ENCODE measurements at regions not wholly inside any gene's neighbourhood (a gene's known extent, or its start where the extent isn't known, plus 50 kb on each side); places are given as distances from the start of the nearest gene placed in this dataset.
"Not testable (repeated sequence)": the region's sequence is repeated elsewhere in the genome, so short reads cannot be mapped to it uniquely, and the experiment has no call there.

DNA sequence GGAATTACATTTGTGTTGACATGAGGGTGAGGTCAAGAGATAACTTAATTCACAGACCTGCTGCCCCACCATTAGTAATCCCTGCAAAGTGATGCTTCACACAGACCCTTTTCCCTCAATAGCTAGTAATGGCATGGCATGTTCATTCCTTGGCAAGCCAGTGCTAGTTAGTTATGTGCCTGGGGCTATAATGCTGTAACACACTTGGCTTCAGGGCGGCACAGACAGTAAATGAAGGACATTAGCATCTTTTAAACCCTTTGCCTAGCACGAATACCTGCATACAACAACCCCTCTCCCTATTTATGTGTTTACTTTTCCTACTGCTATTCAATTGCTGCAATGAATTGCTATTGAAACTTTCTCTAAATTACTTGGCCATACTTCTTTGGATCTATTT lies 266.2 kb upstream of the VWC2 start:
- TF ChIP-seq, protein P1, sequence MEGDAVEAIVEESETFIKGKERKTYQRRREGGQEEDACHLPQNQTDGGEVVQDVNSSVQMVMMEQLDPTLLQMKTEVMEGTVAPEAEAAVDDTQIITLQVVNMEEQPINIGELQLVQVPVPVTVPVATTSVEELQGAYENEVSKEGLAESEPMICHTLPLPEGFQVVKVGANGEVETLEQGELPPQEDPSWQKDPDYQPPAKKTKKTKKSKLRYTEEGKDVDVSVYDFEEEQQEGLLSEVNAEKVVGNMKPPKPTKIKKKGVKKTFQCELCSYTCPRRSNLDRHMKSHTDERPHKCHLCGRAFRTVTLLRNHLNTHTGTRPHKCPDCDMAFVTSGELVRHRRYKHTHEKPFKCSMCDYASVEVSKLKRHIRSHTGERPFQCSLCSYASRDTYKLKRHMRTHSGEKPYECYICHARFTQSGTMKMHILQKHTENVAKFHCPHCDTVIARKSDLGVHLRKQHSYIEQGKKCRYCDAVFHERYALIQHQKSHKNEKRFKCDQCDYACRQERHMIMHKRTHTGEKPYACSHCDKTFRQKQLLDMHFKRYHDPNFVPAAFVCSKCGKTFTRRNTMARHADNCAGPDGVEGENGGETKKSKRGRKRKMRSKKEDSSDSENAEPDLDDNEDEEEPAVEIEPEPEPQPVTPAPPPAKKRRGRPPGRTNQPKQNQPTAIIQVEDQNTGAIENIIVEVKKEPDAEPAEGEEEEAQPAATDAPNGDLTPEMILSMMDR (IDR thresholded peaks at IDR 0.05): not testable (repeated sequence)
- TF ChIP-seq POLR2AphosphoS5 (IDR thresholded peaks at IDR 0.05; ENCODE audit: insufficient read depth in 1 of 2, low read depth in 1 of 2): not testable (repeated sequence)
